Uterus (tissue), 2 donors: ENCODE measurements at regions not wholly inside any gene's neighbourhood (a gene's known extent, or its start where the extent isn't known, plus 50 kb on each side); places are given as distances from the start of the nearest gene placed in this dataset.

Experiments
- POLR2A ChIP-seq, 2 donors: fragments of 450-650 bp; IDR thresholded peaks; one replicate each; pipeline ENCODE4 v1.6.1; 2016; ENCODE audit warnings: antibody characterized with exemption in 2 of 2, mild to moderate bottlenecking in 1 of 2, moderate library complexity in 1 of 2
- TF ChIP-seq, protein P1 (sequence below), 4 experiments: fragments of 200-600 bp in 2 of 4; fragments of 450-650 bp in 2 of 4; sonication (generic) in 2 of 4; IDR thresholded peaks; one replicate each; pipeline ENCODE4 v1.5.1; 2016 to 2019; ENCODE audit warnings: antibody characterized with exemption in 4 of 4, mild to moderate bottlenecking in 2 of 4, moderate library complexity in 1 of 4

DNA sequence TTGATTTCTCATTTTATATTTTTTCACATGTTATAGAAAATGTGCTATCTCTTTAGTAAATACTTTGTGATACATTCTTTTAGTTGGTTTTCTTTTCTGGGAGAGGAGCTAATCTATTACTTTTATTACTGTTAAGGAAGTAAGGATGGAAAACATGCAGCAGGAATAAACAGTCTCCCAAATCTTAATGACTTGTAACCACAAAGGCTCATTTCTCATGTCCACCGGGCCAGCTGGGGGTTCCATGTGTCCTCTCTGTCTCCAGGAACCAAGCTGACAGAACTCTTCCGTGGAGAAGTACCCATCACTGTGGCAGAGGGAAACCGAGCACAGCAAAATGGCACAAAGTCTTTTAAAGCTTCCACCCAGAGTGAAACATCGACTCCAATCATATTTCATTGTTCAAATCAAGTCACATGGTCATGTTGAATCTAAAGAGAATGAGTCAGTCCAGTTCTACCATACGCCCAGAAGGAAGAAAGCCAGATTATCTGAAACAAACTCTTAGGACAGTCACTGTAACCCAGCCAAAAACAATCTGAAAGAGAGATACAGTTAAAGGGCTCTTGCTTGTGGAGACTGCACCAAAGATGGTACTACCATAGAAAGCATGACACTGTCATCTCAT lies 97.1 kb upstream of the CDH6 start:
- TF ChIP-seq, protein P1, sequence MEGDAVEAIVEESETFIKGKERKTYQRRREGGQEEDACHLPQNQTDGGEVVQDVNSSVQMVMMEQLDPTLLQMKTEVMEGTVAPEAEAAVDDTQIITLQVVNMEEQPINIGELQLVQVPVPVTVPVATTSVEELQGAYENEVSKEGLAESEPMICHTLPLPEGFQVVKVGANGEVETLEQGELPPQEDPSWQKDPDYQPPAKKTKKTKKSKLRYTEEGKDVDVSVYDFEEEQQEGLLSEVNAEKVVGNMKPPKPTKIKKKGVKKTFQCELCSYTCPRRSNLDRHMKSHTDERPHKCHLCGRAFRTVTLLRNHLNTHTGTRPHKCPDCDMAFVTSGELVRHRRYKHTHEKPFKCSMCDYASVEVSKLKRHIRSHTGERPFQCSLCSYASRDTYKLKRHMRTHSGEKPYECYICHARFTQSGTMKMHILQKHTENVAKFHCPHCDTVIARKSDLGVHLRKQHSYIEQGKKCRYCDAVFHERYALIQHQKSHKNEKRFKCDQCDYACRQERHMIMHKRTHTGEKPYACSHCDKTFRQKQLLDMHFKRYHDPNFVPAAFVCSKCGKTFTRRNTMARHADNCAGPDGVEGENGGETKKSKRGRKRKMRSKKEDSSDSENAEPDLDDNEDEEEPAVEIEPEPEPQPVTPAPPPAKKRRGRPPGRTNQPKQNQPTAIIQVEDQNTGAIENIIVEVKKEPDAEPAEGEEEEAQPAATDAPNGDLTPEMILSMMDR (IDR thresholded peaks at IDR 0.05): no peak
- TF ChIP-seq POLR2A (IDR thresholded peaks at IDR 0.05): no peak
